Hippocampal formation (tissue), 2 donors: ENCODE measurements at regions not wholly inside any gene's neighbourhood (a gene's known extent, or its start where the extent isn't known, plus 50 kb on each side); places are given as distances from the start of the nearest gene placed in this dataset.

Experiments
- DNase-seq, 2 donors: peaks; one replicate each; lab custom pipeline; 2025; lab: John Stamatoyannopoulos, UW

- DNase-seq: no peak
These were observed 271.9 kb downstream of the LOXHD1 start for GRCh38 chr18:46385124-46385523.

- DNase-seq: peak; percentile 3 to 6
These were observed 270.2 kb downstream of the LOXHD1 start for GRCh38 chr18:46386788-46387187.

GRCh38 chr18:46387441-46388131, 269.4 kb downstream of the LOXHD1 start:
- DNase-seq: no peak

GRCh38 chr18:46388286-46388685, 268.7 kb downstream of the LOXHD1 start:
- DNase-seq: no peak

- DNase-seq: no peak
These were observed 264.4 kb downstream of the LOXHD1 start for GRCh38 chr18:46392576-46392975.

- no peak for DNase-seq
These were observed 263.8 kb downstream of the LOXHD1 start for GRCh38 chr18:46393230-46393629.

GRCh38 chr18:46393961-46394360, 263.1 kb downstream of the LOXHD1 start:
- DNase-seq: no peak

- no peak for DNase-seq
These were observed 261.2 kb downstream of the LOXHD1 start for GRCh38 chr18:46395795-46396194.

- no peak for DNase-seq
These were observed 259.8 kb downstream of the LOXHD1 start for GRCh38 chr18:46397174-46397573.

GRCh38 chr18:46398005-46398404, 259.0 kb downstream of the LOXHD1 start:
- DNase-seq: no peak

- no peak for DNase-seq
These were observed 258.4 kb downstream of the LOXHD1 start for GRCh38 chr18:46398625-46399024.

GRCh38 chr18:46399303-46399702, 257.7 kb downstream of the LOXHD1 start:
- DNase-seq: no peak

- peak in 1 of 2 donors; percentile 15 for DNase-seq
These were observed 256.6 kb downstream of the LOXHD1 start for GRCh38 chr18:46400449-46400848.

- DNase-seq: no peak
These were observed 255.4 kb downstream of the LOXHD1 start for GRCh38 chr18:46401486-46402070.

- no peak for DNase-seq
These were observed 254.6 kb downstream of the LOXHD1 start for GRCh38 chr18:46402396-46402795.

GRCh38 chr18:46402945-46403344, 254.1 kb downstream of the LOXHD1 start:
- no peak for DNase-seq

GRCh38 chr18:46405832-46406538, 251.0 kb downstream of the LOXHD1 start:
- no peak for DNase-seq

- DNase-seq: no peak
These were observed 250.5 kb downstream of the LOXHD1 start for GRCh38 chr18:46406539-46406932.

- DNase-seq: no peak
These were observed 249.4 kb downstream of the LOXHD1 start for GRCh38 chr18:46407486-46408166.

- no peak for DNase-seq
These were observed 248.6 kb downstream of the LOXHD1 start for GRCh38 chr18:46408334-46408987.

- no peak for DNase-seq
These were observed 245.7 kb downstream of the LOXHD1 start for GRCh38 chr18:46411191-46411828.
